ENCODE measurements at regions not wholly inside any gene's neighbourhood (a gene's known extent, or its start where the extent isn't known, plus 50 kb on each side); places are given as distances from the start of the nearest gene placed in this dataset.

- no peaks in the 10 kb centered on the region for H3K27me3 ChIP-seq (ENCODE audit: insufficient read depth, low read length, poor library complexity, severe bottlenecking)
These were observed 68.8 kb downstream of the NPY1R start for GRCh38 chr4:163263606-163264005.

DNA sequence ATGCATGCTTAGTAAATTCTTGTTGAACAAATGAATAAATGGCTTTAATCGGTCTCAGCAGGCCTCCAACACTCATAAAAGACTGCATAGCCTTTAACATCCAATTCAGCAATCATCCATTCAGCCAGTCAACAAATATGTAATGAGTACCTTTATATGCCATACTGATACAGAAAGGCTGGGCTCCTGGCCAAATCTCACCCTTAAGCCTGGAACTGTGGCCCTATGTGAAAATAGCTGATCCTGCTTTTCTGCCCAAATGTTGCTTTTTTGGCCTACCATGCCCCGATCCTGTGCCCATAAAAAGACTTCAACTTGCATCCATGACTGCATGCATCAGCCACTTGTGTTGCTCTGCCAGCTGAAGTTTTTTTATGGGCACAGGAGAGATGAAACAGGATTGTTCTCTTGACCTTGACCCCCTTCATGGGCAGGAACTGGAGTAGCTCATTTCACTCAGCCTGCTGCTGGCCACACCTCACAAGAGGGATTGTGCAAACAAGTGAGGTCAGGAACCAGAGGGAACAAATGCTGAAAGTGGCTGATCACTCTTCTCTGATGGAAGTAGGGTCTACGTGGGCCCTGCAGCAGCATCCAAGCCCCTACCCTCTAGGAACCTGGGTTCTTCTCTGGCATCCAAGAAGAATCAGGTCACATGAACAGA is 75.6 kb downstream of the NPY1R start:
- Histone ChIP-seq H3F3A (ENCODE audit: low read depth) (no peaks in the 10 kb centered on the region), H3K9me2 (replicated peaks; ENCODE audit: low read depth, low read length) (no peaks in the 10 kb centered on the region), H3K9me3 (ENCODE audit: insufficient read depth, low read depth, low read length) (no peaks in the 10 kb centered on the region), H3K4me1 (ENCODE audit: insufficient read depth, low read length, poor library complexity, severe bottlenecking) (no peaks in the 10 kb centered on the region), H3K4me3 (ENCODE audit: low read length, poor library complexity, severe bottlenecking) (no peak overlapping the region), H3K79me2 (ENCODE audit: insufficient read depth, low read length) (no peaks in the 10 kb centered on the region), H4K20me1 (ENCODE audit: insufficient read depth, low read length, poor library complexity, severe bottlenecking) (no peaks in the 10 kb centered on the region), H3K27me3 (ENCODE audit: insufficient read depth, low read length, poor library complexity, severe bottlenecking) (no peaks in the 10 kb centered on the region), H3K36me3 (ENCODE audit: insufficient read depth, low read length) (no peaks in the 10 kb centered on the region), H3K9ac (ENCODE audit: low read depth, low read length, poor library complexity, severe bottlenecking) (no peak overlapping the region), H3K4me2 (ENCODE audit: low read depth, low read length, poor library complexity, severe bottlenecking) (no peak overlapping the region), H2AFZ (ENCODE audit: low read length) (no peak overlapping the region)
- no peak for TF ChIP-seq CTCF (conservative IDR thresholded peaks at IDR 0.05; ENCODE audit: low read length)
- no peak for TF ChIP-seq EZH2phosphoT487 (IDR thresholded peaks at IDR 0.05; ENCODE audit: borderline replicate concordance)

More at GRCh38 chr4:163263606-163264005, 68.8 kb downstream of the NPY1R start:
- H3K4me2 ChIP-seq (ENCODE audit: low read depth, low read length, poor library complexity, severe bottlenecking) = no peak overlapping the region
- H4K20me1 ChIP-seq (ENCODE audit: insufficient read depth, low read length, poor library complexity, severe bottlenecking) = no peaks in the 10 kb centered on the region
- TF ChIP-seq EZH2phosphoT487 (IDR thresholded peaks at IDR 0.05; ENCODE audit: borderline replicate concordance) (no peak), CTCF (conservative IDR thresholded peaks at IDR 0.05; ENCODE audit: low read length) (no peak)
- no peaks in the 10 kb centered on the region for H3F3A ChIP-seq (ENCODE audit: low read depth)
- H2AFZ ChIP-seq (ENCODE audit: low read length) = no peak overlapping the region
- no peaks in the 10 kb centered on the region for H3K79me2 ChIP-seq (ENCODE audit: insufficient read depth, low read length)
- H3K9me2 ChIP-seq (replicated peaks; ENCODE audit: low read depth, low read length) = no peaks in the 10 kb centered on the region
- H3K4me1 ChIP-seq (ENCODE audit: insufficient read depth, low read length, poor library complexity, severe bottlenecking) = no peaks in the 10 kb centered on the region
- H3K4me3 ChIP-seq (ENCODE audit: low read length, poor library complexity, severe bottlenecking) = no peak overlapping the region
- H3K9me3 ChIP-seq (ENCODE audit: insufficient read depth, low read depth, low read length) = no peaks in the 10 kb centered on the region
- H3K36me3 ChIP-seq (ENCODE audit: insufficient read depth, low read length) = no peaks in the 10 kb centered on the region
- no peak overlapping the region for H3K9ac ChIP-seq (ENCODE audit: low read depth, low read length, poor library complexity, severe bottlenecking)

DNA sequence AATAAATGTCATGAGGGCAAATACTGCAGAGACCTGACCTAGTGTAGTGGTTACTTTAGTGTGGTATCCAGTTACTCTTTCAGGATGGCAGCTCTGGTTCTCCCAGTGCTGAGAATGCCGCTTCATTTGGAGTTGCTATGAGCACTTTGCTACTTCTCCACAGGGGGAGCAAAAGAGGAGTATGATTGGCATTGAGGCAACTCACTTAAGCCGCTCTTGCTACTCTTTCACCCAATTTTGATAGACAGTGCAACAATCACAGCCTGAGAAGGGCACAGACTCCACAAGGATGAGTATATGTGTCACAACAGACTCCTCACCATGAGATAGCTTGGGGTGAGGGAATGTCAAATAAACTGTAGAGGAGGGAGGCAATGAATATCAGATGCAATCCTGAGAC is 81.2 kb downstream of the NPY1R start:
- TF ChIP-seq EZH2phosphoT487 (IDR thresholded peaks at IDR 0.05; ENCODE audit: borderline replicate concordance) = no peak
- TF ChIP-seq CTCF (conservative IDR thresholded peaks at IDR 0.05; ENCODE audit: low read length) = peak; percentile 22; the same call in 1 of the 2 replicates
- H3F3A ChIP-seq (ENCODE audit: low read depth) = no peaks in the 10 kb centered on the region

More for the DNA sequence above, 81.2 kb downstream of the NPY1R start:
- H3K9ac ChIP-seq (ENCODE audit: low read depth, low read length, poor library complexity, severe bottlenecking) = no peak overlapping the region
- no peak overlapping the region for H3K4me2 ChIP-seq (ENCODE audit: low read depth, low read length, poor library complexity, severe bottlenecking)
- no peak overlapping the region for H2AFZ ChIP-seq (ENCODE audit: low read length)
- no peaks in the 10 kb centered on the region for H3K79me2 ChIP-seq (ENCODE audit: insufficient read depth, low read length)
- H3K9me2 ChIP-seq (replicated peaks; ENCODE audit: low read depth, low read length) = no peaks in the 10 kb centered on the region
- H4K20me1 ChIP-seq (ENCODE audit: insufficient read depth, low read length, poor library complexity, severe bottlenecking) = no peaks in the 10 kb centered on the region
- H3K36me3 ChIP-seq (ENCODE audit: insufficient read depth, low read length) = no peaks in the 10 kb centered on the region
- H3K4me1 ChIP-seq (ENCODE audit: insufficient read depth, low read length, poor library complexity, severe bottlenecking) = no peaks in the 10 kb centered on the region
- no peaks in the 10 kb centered on the region for H3K27me3 ChIP-seq (ENCODE audit: insufficient read depth, low read length, poor library complexity, severe bottlenecking)
- no peaks in the 10 kb centered on the region for H3K9me3 ChIP-seq (ENCODE audit: insufficient read depth, low read depth, low read length)
- no peak overlapping the region for H3K4me3 ChIP-seq (ENCODE audit: low read length, poor library complexity, severe bottlenecking)

Measured in Loucy (cell line).